ENCODE measurements at regions not wholly inside any gene's neighbourhood (a gene's known extent, or its start where the extent isn't known, plus 50 kb on each side); places are given as distances from the start of the nearest gene placed in this dataset.

DNA sequence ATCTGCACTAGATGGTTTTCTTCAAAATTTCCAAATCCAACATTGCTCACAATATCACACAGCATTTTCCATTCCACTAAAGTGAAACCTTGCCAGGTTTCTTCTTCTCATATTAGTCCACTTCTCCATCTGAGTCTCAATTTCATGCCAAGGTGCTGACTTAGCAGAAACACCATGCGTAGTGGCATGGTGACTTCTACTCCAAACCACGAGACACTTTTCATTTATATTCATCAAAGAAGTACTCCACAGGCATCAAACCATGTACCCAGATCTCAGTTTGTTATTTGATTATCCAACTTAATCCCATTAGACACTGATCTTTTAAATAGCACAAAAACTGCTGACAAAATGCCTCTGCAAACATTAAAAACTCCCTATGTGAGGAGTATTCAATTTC is 233.4 kb upstream of the ITGA1 start:
- Histone ChIP-seq H4K20me1 (ENCODE audit: control insufficient read depth, insufficient read depth) (no peaks in the 10 kb centered on the region), H3K27ac (ENCODE audit: control insufficient read depth, insufficient read depth) (no peak overlapping the region), H3K4me3 (no peak overlapping the region), H3K4me2 (ENCODE audit: control insufficient read depth, insufficient read depth) (no peak overlapping the region), H3K27me3 (replicated peaks in 1 of 2; ENCODE audit: control insufficient read depth in 2 of 2, insufficient read depth in 2 of 2, low read length in 1 of 2) (no peaks in the 10 kb centered on the region), H3K36me3 (ENCODE audit: control insufficient read depth in 2 of 2, insufficient read depth in 2 of 2, low read length in 1 of 2) (no peaks in the 10 kb centered on the region), H3K9ac (ENCODE audit: control insufficient read depth, insufficient read depth, low read length) (no peak overlapping the region), H2AFZ (ENCODE audit: control insufficient read depth, low read depth, low read length) (no peak overlapping the region), H3K9me3 (replicated peaks; ENCODE audit: control insufficient read depth, insufficient read depth, low read length) (no peaks in the 10 kb centered on the region), H3K4me1 (ENCODE audit: control insufficient read depth, insufficient read depth, low read length) (no peaks in the 10 kb centered on the region), H3K79me2 (ENCODE audit: control insufficient read depth, insufficient read depth, low read length) (no peaks in the 10 kb centered on the region)
- 19% methylated on average over 2 of the region's 2 CpGs for WGBS (ENCODE audit: insufficient coverage, insufficient replicate concordance, low lambda C conversion rate, missing lambda C conversion rate)
- POLR2A ChIA-PET: no interaction called here
- no TSS peak for BruUV-seq (replicated peaks)
- intact Hi-C loops (cut with micrococcal nuclease; ENCODE audit: unreplicated experiment) (no loop called here), in situ Hi-C loops (cut with MboI) (no loop called here)
- SMC1A ChIA-PET (ENCODE audit: uncharacterized antibody, unreplicated experiment): no interaction called here
- FAIRE-seq: peak; percentile 61
- CTCF ChIA-PET: no interaction called here
- no peak for ATAC-seq
- no peak for DNase-seq (ENCODE audit: low read depth, low spot score)
- TF ChIP-seq, protein P1, sequence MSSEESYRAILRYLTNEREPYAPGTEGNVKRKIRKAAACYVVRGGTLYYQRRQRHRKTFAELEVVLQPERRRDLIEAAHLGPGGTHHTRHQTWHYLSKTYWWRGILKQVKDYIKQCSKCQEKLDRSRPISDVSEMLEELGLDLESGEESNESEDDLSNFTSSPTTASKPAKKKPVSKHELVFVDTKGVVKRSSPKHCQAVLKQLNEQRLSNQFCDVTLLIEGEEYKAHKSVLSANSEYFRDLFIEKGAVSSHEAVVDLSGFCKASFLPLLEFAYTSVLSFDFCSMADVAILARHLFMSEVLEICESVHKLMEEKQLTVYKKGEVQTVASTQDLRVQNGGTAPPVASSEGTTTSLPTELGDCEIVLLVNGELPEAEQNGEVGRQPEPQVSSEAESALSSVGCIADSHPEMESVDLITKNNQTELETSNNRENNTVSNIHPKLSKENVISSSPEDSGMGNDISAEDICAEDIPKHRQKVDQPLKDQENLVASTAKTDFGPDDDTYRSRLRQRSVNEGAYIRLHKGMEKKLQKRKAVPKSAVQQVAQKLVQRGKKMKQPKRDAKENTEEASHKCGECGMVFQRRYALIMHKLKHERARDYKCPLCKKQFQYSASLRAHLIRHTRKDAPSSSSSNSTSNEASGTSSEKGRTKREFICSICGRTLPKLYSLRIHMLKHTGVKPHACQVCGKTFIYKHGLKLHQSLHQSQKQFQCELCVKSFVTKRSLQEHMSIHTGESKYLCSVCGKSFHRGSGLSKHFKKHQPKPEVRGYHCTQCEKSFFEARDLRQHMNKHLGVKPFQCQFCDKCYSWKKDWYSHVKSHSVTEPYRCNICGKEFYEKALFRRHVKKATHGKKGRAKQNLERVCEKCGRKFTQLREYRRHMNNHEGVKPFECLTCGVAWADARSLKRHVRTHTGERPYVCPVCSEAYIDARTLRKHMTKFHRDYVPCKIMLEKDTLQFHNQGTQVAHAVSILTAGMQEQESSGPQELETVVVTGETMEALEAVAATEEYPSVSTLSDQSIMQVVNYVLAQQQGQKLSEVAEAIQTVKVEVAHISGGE (CRISPR knock-in tag; IDR thresholded peaks at IDR 0.05): no peak
- TF ChIP-seq NR2C2 (IDR thresholded peaks at IDR 0.05; ENCODE audit: borderline replicate concordance, control insufficient read depth, insufficient read length, low read depth) (no peak), SPI1 (IDR thresholded peaks at IDR 0.05; ENCODE audit: borderline replicate concordance, insufficient read depth, low read depth, low read length) (no peak), GATAD2B (conservative IDR thresholded peaks at IDR 0.05; ENCODE audit: low read depth) (no peak), FOXM1 (IDR thresholded peaks at IDR 0.05; ENCODE audit: low read depth, low read length) (no peak), BMI1 (IDR thresholded peaks at IDR 0.05; ENCODE audit: borderline replicate concordance) (no peak), IKZF1 (conservative IDR thresholded peaks at IDR 0.05) (no peak), MEF2A (IDR thresholded peaks at IDR 0.05; ENCODE audit: insufficient read depth, low read depth, low read length) (no peak), HDAC6 (IDR thresholded peaks at IDR 0.05; ENCODE audit: unreplicated experiment) (no peak), ZNF274 (IDR thresholded peaks at IDR 0.05; ENCODE audit: insufficient read depth, insufficient read length) (no peak)
- TF ChIP-seq, protein P2, sequence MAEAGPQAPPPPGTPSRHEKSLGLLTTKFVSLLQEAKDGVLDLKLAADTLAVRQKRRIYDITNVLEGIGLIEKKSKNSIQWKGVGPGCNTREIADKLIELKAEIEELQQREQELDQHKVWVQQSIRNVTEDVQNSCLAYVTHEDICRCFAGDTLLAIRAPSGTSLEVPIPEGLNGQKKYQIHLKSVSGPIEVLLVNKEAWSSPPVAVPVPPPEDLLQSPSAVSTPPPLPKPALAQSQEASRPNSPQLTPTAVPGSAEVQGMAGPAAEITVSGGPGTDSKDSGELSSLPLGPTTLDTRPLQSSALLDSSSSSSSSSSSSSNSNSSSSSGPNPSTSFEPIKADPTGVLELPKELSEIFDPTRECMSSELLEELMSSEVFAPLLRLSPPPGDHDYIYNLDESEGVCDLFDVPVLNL (IDR thresholded peaks at IDR 0.05; ENCODE audit: low read depth, low read length): no peak
- TF ChIP-seq, protein P3, sequence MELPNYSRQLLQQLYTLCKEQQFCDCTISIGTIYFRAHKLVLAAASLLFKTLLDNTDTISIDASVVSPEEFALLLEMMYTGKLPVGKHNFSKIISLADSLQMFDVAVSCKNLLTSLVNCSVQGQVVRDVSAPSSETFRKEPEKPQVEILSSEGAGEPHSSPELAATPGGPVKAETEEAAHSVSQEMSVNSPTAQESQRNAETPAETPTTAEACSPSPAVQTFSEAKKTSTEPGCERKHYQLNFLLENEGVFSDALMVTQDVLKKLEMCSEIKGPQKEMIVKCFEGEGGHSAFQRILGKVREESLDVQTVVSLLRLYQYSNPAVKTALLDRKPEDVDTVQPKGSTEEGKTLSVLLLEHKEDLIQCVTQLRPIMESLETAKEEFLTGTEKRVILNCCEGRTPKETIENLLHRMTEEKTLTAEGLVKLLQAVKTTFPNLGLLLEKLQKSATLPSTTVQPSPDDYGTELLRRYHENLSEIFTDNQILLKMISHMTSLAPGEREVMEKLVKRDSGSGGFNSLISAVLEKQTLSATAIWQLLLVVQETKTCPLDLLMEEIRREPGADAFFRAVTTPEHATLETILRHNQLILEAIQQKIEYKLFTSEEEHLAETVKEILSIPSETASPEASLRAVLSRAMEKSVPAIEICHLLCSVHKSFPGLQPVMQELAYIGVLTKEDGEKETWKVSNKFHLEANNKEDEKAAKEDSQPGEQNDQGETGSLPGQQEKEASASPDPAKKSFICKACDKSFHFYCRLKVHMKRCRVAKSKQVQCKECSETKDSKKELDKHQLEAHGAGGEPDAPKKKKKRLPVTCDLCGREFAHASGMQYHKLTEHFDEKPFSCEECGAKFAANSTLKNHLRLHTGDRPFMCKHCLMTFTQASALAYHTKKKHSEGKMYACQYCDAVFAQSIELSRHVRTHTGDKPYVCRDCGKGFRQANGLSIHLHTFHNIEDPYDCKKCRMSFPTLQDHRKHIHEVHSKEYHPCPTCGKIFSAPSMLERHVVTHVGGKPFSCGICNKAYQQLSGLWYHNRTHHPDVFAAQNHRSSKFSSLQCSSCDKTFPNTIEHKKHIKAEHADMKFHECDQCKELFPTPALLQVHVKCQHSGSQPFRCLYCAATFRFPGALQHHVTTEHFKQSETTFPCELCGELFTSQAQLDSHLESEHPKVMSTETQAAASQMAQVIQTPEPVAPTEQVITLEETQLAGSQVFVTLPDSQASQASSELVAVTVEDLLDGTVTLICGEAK (IDR thresholded peaks at IDR 0.05; ENCODE audit: borderline replicate concordance): no peak
- RAD21 ChIA-PET (ENCODE audit: unreplicated experiment): no interaction called here
